ENCODE measurements at regions not wholly inside any gene's neighbourhood (a gene's known extent, or its start where the extent isn't known, plus 50 kb on each side); places are given as distances from the start of the nearest gene placed in this dataset.

- no peak for DNase-seq (ENCODE audit: low read depth)
- TF ChIP-seq CTCF (conservative IDR thresholded peaks at IDR 0.05; ENCODE audit: low read length) = no peak
- H3K4me3 ChIP-seq (ENCODE audit: low read length) = no peak overlapping the region
Measured at GRCh38 chr10:1852841-1853240, 115.5 kb upstream of the ADARB2 start.

- no peak for DNase-seq (ENCODE audit: low read depth)
- no peak for TF ChIP-seq CTCF (conservative IDR thresholded peaks at IDR 0.05; ENCODE audit: low read length)
Measured at GRCh38 chr10:1851762-1852161, 114.4 kb upstream of the ADARB2 start.

GRCh38 chr10:1850971-1851527 is 113.7 kb upstream of the ADARB2 start:
- DNase-seq (ENCODE audit: low read depth) = no peak
- TF ChIP-seq CTCF (conservative IDR thresholded peaks at IDR 0.05; ENCODE audit: low read length) = no peak

More at GRCh38 chr10:1851762-1852161, 114.4 kb upstream of the ADARB2 start:
- no peak overlapping the region for H3K4me3 ChIP-seq (ENCODE audit: low read length)

GRCh38 chr10:1847361-1847760 is 110.0 kb upstream of the ADARB2 start:
- no peak overlapping the region for H3K4me3 ChIP-seq (ENCODE audit: low read length)
- TF ChIP-seq CTCF (conservative IDR thresholded peaks at IDR 0.05; ENCODE audit: low read length) = no peak

More at GRCh38 chr10:1850971-1851527, 113.7 kb upstream of the ADARB2 start:
- H3K4me3 ChIP-seq (ENCODE audit: low read length) = no peak overlapping the region

GRCh38 chr10:1846032-1846431 is 108.7 kb upstream of the ADARB2 start:
- no peak for TF ChIP-seq CTCF (conservative IDR thresholded peaks at IDR 0.05; ENCODE audit: low read length)
- no peak overlapping the region for H3K4me3 ChIP-seq (ENCODE audit: low read length)

More at GRCh38 chr10:1847361-1847760, 110.0 kb upstream of the ADARB2 start:
- DNase-seq (ENCODE audit: low read depth) = no peak

GRCh38 chr10:1841759-1842158 is 104.4 kb upstream of the ADARB2 start:
- no peak for TF ChIP-seq CTCF (conservative IDR thresholded peaks at IDR 0.05; ENCODE audit: low read length)
- no peak overlapping the region for H3K4me3 ChIP-seq (ENCODE audit: low read length)
- DNase-seq (ENCODE audit: low read depth) = no peak

More at GRCh38 chr10:1846032-1846431, 108.7 kb upstream of the ADARB2 start:
- no peak for DNase-seq (ENCODE audit: low read depth)

GRCh38 chr10:1829712-1830111 is 92.4 kb upstream of the ADARB2 start:
- no peak for TF ChIP-seq CTCF (conservative IDR thresholded peaks at IDR 0.05; ENCODE audit: low read length)
- no peak for DNase-seq (ENCODE audit: low read depth)
- no peak overlapping the region for H3K4me3 ChIP-seq (ENCODE audit: low read length)

Data from AG10803 (cell line).